Kidney epithelial cell (primary cell): ENCODE measurements at regions not wholly inside any gene's neighbourhood (a gene's known extent, or its start where the extent isn't known, plus 50 kb on each side); places are given as distances from the start of the nearest gene placed in this dataset.
"Not testable (repeated sequence)": the region's sequence is repeated elsewhere in the genome, so short reads cannot be mapped to it uniquely, and the experiment has no call there.

Experiments used
- DNase-seq: peaks from one replicate; pipeline ENCODE4 v3.0.0-alpha.2; 2010; ENCODE audit warnings: low read depth
- H3K27me3 ChIP-seq: 2 replicates; pipeline ENCODE4 v1.6.0; 2011; ENCODE audit warnings: low read length; ENCODE audit not compliant: control insufficient read depth, insufficient read depth
- H3K36me3 ChIP-seq: 2 replicates; pipeline ENCODE4 v1.5.1; 2011; ENCODE audit warnings: low read length; ENCODE audit not compliant: control insufficient read depth, insufficient read depth
- H3K4me3 ChIP-seq: 2 replicates; pipeline ENCODE4 v1.5.1; 2011; ENCODE audit warnings: low read depth, mild to moderate bottlenecking, control low read depth, low read length
- TF ChIP-seq, protein P1 (sequence below): IDR thresholded peaks from 2 replicates; pipeline ENCODE4 v1.5.1; 2011; ENCODE audit warnings: mild to moderate bottlenecking, moderate library complexity, low read length, control low read depth, inconsistent platforms; ENCODE audit not compliant: insufficient read depth, poor library complexity, severe bottlenecking

DNA sequence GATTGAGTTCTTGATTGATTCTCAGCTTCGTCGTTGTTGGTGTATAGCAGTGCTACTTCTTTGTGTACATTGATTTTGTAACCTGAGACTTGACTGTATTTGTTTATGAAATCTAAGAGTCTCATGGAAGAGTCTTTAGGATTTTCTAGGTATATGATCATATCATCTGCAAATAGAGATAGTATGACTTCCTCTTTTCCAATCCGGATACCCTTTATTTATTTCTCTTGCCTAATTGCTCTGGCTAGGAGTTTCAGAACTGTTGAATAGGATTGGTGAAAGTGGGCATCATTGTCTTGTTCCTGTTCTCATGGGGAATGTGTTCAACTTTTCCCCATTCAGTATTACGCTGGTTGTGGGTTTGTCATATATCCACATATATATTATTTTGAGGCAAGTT, 72.3 kb upstream of the ADORA2B start:
- DNase-seq: not testable (repeated sequence)

DNA sequence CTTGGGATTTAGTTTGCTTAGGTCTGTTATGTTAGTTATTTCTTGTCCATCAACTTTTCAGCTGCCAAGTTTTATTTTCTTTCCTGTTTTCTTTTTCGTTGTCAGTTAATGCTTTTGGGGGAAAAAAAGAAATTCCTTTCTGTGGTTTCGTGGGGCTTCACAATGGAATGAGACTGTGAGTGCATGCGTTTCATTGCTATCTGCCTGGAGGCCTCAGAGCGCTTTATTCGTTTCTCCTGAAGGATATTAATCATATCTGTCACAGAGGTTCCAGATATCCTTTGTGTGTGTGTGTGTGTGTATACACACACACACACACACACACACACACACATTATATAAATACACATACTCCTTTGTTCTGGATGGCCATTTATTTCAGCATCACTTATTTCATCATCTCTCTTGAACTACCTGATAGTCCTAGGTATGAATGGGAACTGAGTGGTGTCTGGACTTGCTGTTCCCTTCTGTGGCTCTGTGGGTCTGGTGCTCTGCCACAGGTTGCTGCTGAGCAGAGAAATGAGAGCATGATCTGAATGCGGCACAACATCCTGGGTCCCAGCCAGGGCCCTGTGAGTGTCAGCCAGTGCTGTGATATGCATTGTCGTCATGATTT, 66.9 kb upstream of the ADORA2B start:
- not testable (repeated sequence) for H3K36me3 ChIP-seq, H3K4me3 ChIP-seq, H3K27me3 ChIP-seq, DNase-seq

More for the DNA sequence above, 72.3 kb upstream of the ADORA2B start:
- H3K4me3 ChIP-seq, H3K36me3 ChIP-seq, H3K27me3 ChIP-seq: not testable (repeated sequence)

DNA sequence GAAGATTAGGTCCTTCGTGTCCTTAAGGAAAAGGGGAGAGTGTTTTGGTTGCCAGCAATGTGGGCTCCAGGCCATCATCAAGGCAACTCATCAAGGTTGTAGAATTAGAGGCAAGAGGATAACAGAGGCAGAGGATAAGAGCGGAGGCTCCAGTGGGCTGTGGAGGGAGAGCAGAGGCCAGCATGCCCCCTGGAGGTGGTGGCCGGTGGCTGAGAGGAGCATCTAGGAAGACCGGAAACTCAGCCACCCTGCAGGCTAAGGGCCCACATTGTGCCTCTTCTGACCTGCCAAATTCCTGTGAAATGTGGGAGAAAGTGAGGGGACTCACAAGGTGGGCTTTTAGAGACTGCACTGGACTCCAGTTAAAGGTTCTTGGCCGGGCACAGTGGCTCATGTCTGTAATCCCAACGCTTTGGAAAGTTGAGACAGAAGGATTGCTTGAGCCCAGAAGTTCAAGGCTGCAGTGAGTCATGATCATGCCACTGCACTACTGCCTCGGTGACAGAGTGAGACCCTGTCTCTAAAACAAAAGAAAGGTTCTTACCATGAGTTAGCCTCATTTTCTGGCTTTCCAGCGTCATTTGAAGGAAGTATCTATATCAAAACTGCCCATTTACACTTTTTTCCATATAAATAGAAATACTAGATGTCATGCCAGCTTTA, 62.7 kb upstream of the ADORA2B start:
- no peaks in the 10 kb centered on the region for H3K36me3 ChIP-seq
- no peak for DNase-seq

DNA sequence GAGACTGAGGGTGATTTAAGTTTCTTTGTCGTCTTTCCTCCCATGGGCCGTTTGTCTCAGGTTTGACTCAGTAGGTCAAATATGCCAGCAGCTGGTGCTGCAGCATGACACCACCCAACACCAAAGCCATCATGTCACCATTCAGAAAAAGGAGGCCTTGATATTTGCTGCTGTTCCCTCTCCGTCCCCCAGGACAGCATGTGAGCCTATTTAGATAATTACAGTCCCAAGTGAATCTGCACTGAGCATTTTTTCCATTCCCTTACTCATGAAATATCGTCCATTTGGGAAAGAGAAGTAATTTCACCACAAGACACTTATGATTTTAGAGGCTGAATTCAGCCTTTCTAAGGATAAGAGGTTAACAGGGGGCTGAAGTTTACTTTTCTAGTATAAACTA, 62.2 kb upstream of the ADORA2B start:
- TF ChIP-seq, protein P1, sequence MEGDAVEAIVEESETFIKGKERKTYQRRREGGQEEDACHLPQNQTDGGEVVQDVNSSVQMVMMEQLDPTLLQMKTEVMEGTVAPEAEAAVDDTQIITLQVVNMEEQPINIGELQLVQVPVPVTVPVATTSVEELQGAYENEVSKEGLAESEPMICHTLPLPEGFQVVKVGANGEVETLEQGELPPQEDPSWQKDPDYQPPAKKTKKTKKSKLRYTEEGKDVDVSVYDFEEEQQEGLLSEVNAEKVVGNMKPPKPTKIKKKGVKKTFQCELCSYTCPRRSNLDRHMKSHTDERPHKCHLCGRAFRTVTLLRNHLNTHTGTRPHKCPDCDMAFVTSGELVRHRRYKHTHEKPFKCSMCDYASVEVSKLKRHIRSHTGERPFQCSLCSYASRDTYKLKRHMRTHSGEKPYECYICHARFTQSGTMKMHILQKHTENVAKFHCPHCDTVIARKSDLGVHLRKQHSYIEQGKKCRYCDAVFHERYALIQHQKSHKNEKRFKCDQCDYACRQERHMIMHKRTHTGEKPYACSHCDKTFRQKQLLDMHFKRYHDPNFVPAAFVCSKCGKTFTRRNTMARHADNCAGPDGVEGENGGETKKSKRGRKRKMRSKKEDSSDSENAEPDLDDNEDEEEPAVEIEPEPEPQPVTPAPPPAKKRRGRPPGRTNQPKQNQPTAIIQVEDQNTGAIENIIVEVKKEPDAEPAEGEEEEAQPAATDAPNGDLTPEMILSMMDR: no peak
- DNase-seq: no peak
- no peaks in the 10 kb centered on the region for H3K36me3 ChIP-seq
- no peak overlapping the region for H3K4me3 ChIP-seq
- no peaks in the 10 kb centered on the region for H3K27me3 ChIP-seq

More for the DNA sequence above, 62.7 kb upstream of the ADORA2B start:
- Histone ChIP-seq H3K27me3 (no peaks in the 10 kb centered on the region), H3K4me3 (no peak overlapping the region)
- TF ChIP-seq, protein P1: peak; percentile 17

DNA sequence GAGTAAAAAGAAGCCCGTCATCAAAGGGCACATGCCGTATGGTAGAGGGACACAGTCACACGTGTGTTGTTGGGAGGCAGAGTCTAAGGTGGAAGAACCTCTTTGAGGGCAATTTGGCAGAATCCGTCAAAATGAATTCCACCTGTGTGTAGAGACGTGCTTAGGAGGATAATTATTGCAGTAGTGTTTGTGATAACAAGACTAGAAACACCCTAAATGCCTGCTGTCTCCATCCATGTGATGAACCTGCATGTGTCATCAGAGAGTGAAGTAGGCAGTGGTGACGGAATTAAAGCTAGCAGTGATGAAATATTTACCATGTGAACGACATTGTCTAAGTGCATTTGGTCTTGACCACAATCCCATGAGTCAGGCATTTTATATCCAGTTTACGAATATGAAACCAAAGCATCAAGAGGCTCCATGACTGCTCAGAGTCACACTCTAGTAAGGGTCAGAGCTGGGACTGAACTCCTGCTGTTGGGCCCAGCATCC, 61.3 kb upstream of the ADORA2B start:
- H3K4me3 ChIP-seq: no peak overlapping the region
- no peaks in the 10 kb centered on the region for H3K36me3 ChIP-seq
- H3K27me3 ChIP-seq: no peaks in the 10 kb centered on the region
- TF ChIP-seq, protein P1: no peak
- peak; percentile 56 for DNase-seq

DNA sequence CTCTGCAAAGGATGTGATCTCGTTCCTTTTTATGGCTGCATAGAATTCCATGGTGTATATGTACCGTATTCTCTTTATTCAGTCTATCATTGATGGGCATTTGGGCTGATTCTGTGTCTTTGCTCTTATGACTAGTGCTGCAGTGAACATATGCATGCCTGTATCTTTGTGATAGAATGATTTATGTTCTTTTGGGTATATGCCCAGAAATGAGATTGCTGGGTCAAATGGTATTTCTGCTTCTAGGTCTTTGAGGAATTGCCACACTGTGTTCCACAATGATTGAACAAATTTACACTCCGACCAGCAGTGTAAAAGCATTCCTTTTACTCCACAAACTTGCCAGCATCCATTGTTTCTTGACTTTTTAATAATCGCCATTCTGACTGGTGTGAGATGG, 60.2 kb upstream of the ADORA2B start:
- Histone ChIP-seq H3K4me3 (no peak overlapping the region), H3K27me3 (no peaks in the 10 kb centered on the region), H3K36me3 (no peaks in the 10 kb centered on the region)
- TF ChIP-seq, protein P1: no peak
- no peak for DNase-seq

DNA sequence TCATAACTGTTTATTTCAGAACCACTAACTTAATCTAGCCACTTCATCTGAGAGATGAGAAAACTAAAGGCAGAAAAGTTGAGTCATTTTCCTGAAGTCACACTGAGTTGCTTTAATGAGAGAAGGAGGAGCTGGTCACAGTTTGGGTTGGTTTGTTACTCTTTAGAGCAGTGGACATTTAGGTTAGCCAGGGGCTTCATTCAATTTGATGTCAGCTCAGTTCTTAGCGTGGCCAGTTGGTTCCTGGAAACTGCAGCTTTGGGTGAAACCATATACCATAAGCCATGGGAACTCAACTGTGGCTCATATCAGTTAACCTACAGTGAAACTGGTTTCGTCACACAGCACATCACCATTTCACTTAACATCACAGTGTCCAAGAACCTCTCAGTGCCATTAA, 59.2 kb upstream of the ADORA2B start:
- no peaks in the 10 kb centered on the region for H3K36me3 ChIP-seq
- no peak overlapping the region for H3K4me3 ChIP-seq
- TF ChIP-seq, protein P1: no peak
- H3K27me3 ChIP-seq: no peaks in the 10 kb centered on the region
- DNase-seq: no peak
